HG03520 (cell line): ENCODE measurements at regions not wholly inside any gene's neighbourhood (a gene's known extent, or its start where the extent isn't known, plus 50 kb on each side); places are given as distances from the start of the nearest gene placed in this dataset.
"Not testable (repeated sequence)": the region's sequence is repeated elsewhere in the genome, so short reads cannot be mapped to it uniquely, and the experiment has no call there.

ENCODE experiments used
- ATAC-seq: cut with Tn5 transposase; IDR thresholded peaks from one replicate; pipeline ENCODE4 v1.9.1; 2021; ENCODE audit warnings: mild to moderate bottlenecking, moderate library complexity; ENCODE audit not compliant: unreplicated experiment

- ATAC-seq = no peak
Observed at GRCh38 chr2:14827226-14828023, 194.9 kb downstream of the LRATD1 start.

GRCh38 chr2:14828223-14828622 is 195.7 kb downstream of the LRATD1 start:
- ATAC-seq = no peak

- ATAC-seq = no peak
Observed at GRCh38 chr2:14828968-14829367, 196.5 kb downstream of the LRATD1 start.

- no peak for ATAC-seq
Observed at GRCh38 chr2:14831458-14831857, 198.9 kb downstream of the LRATD1 start.

DNA sequence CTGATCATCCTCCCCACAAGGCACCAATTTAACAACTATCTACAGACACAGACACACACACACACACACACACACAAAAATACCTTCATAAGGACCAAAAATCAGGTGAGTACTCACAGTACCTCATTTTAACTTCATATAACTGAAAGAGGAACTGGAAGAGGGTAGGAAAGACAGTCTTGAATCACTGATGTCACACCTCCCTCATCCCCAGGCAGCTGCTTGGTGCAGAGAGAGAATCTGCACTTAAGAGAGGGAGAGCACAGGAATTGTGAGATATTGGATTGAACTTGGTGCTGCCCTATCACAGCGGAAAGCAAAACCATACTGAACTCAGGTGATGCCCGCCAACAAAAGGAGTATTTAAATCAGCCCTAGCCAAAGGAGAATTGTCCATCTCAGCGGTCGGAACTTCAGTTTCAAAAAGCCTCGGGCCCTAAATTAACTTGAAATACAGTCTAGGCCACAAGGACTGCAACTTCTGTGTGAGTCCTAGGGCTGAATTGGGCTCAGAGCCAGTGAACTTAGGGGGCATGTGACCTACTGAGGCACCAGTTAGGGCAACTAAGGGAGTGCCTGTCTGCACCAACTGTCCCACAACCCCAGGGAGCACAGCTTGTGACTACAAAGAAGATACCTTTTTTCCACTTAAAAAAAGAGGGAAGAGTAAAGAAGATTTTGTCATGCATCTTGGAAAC is 211.1 kb downstream of the LRATD1 start:
- no peak for ATAC-seq

DNA sequence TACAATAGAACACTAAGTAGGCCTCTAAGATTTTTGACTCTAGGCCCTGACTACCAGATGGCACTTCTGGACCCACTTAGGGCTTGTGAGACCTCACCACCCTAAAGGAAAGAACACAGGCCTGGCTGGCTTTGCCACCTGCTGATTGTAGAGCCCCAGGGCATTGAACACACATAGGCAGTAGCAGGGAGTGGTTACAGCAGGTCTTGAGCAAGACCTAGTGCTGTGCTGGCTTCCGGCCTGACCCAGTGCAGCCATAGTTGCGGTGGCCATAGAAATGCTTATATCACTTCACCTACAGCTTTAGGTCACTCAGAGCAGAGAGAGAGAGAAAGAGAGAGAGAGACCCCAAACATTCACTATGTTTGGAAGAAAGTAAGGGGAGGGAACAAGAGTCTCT is 223.2 kb downstream of the LRATD1 start:
- ATAC-seq = no peak

DNA sequence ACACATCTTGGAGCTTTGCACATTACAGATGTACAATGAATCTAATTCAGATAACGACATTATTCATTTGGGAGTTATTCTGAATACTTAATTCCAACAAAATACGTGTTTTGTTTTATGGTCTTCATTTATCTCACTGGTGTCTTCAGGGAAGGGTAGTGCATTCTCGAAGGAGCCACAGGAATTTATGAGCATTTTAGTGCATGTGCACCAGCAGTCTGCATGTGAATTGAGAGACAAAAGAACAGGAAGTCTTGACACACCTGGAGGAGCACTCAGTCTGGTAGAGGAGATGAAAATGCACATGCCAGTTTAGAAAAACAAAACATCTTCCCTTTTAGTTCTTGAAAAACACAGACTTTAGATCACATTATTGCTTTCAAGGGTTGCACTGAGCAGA is 228.7 kb downstream of the LRATD1 start:
- ATAC-seq = no peak

DNA sequence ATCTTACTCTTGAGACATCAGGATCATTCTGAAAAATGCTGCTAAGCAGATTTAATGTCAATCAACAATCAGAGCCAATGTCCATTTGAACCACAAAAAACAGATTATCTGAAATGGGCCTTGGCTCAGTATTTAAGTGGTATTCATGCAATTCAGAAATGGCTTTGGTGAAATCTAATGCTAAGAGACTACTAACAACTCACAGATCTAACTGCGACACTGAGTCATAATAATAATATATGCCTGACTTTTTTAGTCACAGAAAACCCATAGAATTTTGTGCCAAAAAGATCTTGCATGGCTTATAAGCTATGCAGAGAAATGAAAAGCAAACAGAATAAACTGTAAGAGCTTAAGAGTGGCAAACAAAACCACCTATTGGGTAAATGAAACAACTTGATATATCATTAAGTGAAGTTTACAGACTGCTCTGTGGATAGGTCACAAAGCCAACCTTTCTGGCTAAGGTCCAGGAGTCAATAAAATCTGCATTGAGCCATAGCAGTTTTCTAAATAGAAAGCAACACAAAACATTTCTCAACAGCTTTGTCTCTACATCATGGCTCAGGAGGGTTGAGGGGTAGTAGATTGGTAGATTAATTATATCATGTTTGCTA is 234.3 kb downstream of the LRATD1 start:
- ATAC-seq = no peak

DNA sequence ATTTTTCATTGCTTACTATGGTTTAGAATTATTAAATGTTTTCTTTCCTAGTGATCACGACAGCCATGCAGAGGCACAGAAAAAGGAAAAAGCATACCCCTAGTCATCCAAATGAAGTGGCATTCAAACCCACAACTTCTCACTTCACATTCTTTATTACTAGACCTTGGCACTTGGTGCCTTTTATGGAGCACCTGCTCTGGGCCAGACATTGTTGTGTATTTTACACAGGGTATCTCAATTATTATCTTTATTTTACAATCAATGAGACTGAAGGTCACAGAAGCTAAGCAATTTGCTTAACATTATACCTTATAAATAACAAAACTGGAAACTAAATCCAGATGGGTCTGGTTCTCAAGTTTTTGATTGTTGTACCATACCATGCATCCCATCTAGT is 235.3 kb downstream of the LRATD1 start:
- ATAC-seq = no peak

DNA sequence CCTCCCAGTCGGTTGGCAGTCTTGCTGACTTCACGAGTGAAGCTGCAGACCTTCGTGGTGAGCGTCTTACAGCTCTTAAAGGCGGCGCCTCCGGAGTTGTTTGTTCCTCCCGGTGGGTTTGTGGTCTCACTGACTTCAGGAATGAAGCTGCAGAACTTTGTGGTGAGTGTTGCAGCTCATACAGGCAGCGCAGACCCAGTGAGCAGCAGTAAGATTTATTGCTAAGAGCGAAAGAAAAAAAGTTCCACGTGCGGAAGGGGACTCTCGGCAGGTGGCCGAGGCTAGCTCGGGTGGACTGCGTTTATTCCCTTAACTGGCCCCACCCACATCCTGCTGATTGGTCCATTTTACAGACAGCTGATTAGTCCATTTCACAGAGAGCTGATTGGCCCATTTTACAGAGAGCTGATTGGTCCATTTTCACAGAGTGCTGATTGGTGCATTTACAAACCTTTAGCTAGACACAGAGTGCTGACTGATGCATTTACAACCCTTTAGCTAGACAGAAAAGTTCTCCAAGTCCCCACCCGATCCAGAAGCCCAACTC is 240.3 kb downstream of the LRATD1 start:
- ATAC-seq = no peak

DNA sequence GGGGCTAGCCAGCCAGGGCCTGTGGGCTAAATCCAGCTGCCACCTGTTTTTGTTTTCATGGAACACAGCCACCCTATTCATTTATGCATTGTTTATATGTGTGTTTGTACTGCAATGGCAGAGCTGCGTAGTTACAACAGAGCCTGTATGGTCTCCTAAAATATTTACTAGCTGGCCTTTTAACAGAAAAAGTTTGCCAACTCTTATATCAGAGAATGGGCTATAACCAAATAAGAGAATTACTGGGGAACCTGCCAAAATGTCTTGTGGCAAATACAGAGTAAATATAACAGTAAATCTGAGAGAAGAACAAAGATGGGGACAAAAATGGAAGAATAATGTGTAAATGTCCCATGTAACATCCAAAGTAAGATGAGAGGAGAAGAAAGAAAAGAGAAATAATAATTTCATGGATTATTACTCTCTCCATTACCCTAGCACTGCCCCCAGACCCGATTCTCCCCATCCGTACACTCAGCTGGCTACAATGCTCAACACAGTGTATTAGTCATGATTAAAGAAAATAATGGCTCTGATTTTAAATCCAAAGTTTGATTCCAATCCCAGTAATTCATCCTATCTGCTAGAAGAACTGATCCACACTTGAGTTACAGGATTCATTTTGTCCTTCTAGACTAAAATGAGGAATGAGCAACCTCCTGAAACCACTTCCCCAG is 249.3 kb downstream of the LRATD1 start:
- no peak for ATAC-seq

DNA sequence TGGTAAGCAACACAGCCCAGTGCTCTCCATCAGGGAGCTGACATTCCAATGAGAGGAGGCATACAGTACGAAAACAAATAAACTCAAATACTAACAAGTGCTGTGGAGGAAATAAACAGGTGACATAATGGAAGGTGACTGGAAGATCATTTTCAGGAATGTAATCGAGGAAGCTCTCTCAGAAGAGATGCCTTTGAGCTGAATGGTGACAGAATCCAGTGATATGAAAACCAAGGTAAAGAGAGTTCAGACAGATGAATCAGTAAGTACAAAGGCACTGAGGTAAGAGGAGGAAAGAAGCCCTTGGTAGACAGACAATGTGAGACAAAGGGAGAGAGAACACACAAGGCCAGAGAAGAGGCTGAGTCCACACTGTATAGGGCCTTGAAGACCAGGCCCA is 252.1 kb downstream of the LRATD1 start:
- ATAC-seq = no peak

DNA sequence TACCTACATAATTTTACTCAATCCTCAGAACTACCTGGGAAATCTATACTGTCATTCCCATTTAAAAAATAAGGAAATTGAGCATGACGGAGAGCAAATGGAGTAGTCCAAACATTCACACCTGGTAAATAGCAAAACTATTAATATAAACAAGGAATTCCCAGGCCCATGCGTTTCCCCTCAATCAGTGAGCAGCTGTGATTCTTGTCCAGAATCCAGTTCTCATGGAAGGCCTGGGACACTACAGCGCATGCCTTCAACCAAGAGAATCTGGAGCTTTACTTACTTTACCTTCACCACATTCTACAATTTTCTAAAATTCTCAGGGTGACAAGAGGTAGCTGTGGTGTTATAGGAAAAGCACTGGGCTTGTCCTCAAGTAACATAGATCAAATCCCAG is 259.0 kb downstream of the LRATD1 start:
- ATAC-seq = no peak

GRCh38 chr2:14896330-14897030 is 264.0 kb downstream of the LRATD1 start:
- no peak for ATAC-seq

DNA sequence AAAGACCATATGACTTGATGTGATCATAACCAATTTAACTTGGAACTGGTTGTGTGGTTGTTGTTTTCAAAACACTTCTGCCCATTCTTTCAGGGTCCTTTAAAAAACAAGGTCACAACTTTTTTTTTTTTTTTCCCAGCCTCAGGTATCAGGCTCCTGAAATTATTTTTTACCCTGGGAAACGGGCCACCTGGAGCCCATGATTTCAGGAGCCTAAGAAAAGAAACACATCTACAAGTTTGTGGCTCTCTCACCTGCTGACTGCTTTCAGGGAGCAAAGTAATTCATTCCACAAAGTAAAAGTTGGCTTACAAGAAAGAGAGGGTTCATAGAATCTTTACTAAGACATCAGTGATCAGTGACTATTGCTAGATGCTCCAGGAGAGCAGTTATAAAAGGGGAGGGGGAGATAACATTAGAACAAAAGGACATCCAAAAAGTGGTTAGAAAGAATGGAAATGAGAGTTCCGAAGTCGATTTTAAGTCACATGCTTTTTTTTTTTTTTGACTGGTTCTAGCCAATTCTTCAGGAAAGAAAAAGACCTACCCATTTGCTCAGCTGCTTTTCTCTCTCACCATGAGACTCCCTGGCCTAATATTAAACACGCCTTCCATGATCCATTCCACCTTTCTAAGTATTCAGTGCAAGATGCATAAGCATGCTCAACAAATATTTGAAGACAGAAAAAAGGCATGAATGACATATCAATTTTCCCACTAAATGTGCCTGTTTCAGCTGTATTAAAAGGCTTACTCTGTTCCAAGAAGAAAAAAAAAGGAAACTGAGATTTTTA is 267.3 kb downstream of the LRATD1 start:
- no peak for ATAC-seq

DNA sequence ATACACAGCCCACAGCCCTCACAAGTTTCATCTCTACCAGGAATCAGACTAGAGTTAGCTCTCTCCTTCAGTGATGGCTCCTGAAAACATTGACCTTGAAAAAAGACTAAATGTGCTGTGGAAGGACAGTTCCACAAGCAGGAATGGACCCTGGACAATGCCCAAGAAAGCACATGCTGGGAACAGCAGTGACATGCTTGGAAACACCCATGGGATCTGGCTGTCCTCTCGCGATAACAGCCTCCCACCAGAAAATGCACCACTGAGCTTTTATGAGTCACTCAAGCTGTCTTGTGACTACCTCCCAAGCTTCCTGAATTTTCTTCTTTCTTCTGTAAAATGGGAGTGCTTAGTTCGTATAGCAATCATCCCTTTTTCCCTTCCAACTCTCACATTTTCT is 269.2 kb downstream of the LRATD1 start:
- ATAC-seq = no peak

GRCh38 chr2:14902953-14903352 is 270.4 kb downstream of the LRATD1 start:
- no peak for ATAC-seq

DNA sequence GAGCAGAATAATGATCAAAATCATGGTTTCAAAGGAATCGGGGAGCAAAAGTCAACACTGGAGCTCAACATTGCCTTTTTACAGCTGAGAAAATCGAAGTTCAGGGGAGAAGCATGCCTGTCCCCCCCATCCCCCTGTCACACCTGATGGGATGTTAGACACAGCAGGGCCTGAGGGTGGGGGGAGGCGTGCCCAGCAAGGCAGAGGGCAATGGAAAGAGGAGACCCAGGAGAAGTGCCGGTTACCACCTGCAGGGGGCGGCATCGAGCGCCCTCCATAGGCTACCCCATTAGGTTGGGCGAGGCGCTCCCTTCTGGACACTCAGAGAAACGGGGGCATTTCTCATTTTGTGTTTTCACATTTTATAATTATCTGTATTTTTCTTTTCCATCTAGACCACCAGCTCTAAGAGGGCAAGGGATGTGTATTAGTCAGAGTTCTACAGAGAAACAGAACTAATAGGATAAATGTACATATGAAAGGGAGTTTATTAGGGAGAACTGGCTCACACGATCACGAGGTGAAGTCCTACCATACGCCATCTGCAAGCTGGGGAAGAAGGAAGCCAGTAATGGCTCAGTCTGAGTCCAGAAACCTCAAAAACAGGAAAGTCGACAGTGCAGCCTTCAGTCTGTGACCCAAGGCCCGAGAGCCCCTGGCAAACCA is 271.3 kb downstream of the LRATD1 start:
- peak; percentile 98 for ATAC-seq

- ATAC-seq = not testable (repeated sequence)
Observed at GRCh38 chr2:14904378-14904777, 271.9 kb downstream of the LRATD1 start.
